HG02798 (cell line): ENCODE measurements at regions not wholly inside any gene's neighbourhood (a gene's known extent, or its start where the extent isn't known, plus 50 kb on each side); places are given as distances from the start of the nearest gene placed in this dataset.

Experiments
- ATAC-seq: cut with Tn5 transposase; IDR thresholded peaks from one replicate; pipeline ENCODE4 v1.9.1; 2021; ENCODE audit warnings: mild to moderate bottlenecking; ENCODE audit not compliant: unreplicated experiment, poor library complexity

DNA sequence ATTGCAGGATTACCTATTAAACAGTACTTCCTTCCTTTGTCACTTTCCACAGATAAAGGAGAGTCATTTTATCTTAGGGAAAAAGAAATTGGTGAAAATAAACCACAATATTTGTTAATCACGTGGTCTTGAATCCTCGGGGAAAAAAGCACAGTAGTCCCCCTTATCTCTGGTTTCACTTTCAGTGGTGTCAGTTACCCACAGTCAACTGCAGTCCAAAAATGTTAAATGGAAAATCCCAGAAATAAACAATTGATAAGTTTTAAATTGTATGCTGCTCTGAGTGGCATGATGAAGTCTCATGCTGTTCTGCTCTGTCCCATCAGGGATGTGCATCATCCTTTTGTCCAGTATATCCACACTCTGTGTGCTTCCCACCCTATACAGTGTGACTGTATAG, 405.2 kb upstream of the MPDZ start:
- no peak for ATAC-seq

DNA sequence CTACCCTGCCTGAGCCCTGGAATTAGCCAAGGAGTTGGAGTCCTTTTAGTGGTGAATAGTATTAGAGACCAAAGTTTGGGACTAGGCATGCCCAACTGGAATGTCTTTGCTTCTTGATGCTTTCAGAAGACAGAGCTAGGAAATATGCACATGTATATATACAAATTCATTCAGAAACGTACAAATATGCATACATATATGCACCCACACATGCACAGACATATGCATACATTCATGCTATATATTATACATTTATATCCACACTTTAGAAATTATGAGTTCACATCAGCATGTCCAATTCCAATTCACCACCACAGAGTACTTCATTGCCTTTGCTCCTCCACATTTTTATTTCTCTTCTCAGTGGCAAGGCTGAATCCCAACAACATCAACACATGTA, 398.3 kb upstream of the MPDZ start:
- ATAC-seq: no peak

DNA sequence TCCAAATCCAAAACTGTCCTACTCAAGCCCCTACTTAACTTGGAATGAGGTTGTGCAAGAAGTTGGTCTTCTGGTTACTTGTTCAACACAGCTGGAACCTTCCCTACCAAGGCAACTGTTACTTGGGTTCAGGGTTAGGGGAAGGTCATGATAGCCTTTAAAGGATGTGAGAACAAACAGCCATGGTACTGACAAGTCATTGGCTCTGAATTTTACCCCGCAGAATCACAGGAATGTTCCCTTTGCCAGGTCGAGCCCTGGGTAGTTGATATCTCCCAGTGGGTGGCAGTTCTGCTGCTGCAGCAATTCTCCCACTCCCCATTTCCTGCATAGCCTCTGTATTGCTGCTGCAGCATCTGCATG, 396.1 kb upstream of the MPDZ start:
- no peak for ATAC-seq

DNA sequence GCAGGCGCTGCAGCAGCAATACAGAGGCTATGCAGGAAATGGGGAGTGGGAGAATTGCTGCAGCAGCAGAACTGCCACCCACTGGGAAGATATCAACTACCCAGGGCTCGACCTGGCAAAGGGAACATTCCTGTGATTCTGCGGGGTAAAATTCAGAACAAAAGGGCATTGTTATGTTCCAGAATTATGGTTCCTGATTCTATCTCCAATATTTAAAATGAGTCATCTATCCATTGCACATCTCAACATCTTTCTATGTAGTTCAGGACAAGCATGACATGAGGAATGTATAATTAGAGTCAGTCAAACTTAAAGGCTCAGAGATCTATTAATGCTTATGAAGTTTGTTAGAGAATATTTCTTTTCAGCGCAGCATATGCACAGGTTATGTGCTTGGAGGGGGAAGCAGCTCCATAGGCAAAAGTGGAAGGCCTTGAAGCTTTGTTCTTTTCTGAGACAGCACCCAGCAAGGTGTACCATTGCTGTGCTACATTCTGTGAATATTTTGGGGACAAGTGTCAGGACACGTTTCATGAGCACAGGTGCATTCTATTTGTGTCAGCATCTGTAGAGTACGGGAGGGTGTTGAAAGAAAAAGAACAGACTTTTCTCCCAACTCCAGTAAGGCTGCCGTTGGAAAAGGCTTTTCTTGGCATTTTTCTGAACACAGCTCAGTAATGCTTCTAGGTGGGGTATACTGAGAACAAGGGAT, 395.6 kb upstream of the MPDZ start:
- no peak for ATAC-seq

DNA sequence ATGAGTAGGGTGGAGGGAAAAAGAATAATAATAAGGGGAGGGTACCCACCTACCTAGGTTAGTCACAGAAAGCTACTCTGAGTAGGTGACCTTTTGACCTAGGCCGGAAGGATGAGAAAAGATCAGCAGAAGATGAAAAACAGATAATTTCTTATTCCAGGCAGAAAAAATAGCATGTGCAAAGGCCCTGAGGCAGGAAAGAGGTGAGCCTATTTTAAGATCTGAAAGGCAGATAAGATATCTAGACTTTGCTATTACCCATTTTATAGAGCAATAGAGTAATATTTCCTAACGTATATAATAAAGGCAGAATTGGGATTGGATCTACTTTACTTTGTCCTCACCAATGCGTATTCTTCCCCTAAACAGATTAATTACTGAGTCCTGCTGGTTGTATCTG, 393.9 kb upstream of the MPDZ start:
- ATAC-seq: no peak

DNA sequence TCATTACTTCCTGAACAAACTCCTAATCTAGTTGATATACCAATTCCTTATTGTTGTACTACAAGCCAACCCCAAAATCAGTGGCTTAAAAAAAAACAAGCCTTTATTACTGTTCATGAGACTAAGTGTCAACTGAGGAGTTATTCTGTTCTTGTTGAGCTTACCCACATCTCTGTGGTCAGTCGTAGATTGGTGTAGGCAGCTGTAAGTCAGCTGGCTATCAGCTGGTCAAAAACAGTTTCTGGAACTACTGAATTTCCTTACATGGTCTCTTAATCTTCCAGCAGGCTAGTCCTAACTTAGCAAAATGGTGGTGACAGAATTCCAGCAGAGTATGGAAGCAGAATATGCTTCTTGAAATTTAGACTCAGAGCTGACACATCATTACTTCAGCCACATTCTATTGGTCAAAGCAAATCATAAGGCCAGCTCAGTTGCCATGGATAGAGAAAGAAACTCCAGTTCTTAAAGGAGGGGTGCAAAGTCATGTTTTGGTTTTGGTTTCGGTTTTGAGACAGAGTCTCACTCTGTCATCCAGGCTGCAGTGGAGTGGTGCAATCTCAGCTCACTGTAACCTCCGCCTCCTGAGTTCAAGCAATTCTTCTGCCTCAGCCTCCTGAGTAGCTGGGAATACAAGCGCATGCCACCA, 386.1 kb upstream of the MPDZ start:
- peak; percentile 64 for ATAC-seq

DNA sequence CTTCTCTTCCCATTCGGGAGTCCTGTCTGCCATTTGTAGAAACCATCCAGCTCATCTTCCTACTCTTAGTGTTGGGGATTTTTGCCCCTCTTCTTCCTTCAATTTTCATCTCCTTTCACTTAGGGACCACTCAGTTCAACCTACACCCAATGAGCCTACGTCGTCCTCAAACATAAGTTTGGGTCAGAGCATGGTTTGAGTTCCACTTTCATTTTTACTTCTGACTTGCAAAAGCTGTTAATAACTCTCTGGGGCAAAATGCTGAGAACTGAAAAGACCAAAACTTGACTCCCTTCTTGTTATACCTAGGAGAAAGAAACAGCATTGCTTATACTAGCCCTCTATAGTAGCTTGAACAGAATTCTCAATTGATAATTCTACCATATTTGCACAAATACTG, 381.5 kb upstream of the MPDZ start:
- peak; percentile 80 for ATAC-seq

DNA sequence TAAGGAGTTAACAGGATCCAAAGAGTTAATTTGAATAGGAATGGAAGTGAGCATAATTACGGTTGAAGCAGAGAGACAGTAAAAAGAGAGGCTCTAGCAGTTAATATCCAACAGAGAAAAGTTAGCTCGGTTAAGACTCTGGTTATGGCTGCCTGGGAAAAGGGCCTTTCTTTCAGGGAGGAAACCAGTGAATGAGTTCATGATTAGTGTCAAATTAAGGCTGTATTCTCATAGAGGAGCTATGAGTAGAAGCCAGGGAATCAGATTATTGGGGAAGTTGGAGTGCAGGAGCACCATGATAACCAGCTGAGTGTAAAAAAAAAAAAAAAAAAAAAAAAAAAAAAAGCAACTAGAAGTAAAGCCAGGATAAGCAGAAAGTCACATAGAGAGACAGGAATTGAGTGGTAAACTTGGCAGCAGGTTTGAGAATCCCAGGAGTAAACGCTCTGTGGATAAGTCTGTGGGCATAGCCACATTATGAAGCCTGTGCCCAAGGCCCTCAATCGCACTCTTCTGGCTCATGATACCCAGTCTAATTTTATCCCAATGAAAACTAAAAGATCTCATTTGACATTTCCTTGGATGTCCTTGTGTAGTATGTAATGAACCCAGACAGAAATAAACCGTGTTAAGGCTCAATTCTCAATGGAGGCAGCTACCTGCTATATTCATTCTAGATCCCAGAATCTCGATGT, 372.6 kb upstream of the MPDZ start:
- no peak for ATAC-seq

DNA sequence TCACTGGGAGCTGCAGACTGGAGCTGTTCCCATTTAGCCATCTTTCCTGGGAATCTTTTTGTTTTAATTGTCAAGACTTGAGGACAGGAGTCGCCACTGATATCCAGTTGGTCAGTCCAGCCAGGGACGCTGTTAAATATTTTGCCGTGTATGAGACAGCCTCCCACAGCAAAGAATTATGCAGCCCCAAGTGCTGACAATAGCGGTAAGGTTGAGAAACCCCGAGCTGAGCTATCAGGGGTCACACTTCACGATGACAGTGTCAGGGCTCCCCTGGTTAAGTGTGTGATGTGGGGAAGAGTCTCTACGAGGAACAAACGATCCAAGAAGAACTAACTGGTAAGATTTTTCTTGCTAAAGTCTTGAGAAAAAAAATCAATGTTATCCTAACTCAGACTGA, 372.0 kb upstream of the MPDZ start:
- ATAC-seq: no peak

DNA sequence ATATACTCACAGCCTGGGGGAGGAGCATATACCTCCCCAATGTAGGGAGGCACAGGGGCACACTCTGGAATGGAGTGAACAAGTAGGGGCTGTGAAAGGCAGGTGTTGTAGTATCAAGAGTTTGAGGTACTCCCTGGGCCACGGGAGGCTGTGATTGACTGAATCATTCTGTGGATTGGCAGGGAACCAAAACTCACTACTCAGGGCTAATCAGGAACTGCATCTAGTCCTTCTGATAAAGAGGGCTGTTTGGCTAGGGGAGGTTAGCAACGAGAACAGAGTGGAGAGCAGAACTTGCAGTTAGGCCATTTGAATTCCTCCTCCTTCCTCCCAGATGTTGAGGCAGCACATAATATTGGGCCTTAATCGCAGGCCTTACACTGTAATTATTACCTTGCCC, 369.2 kb upstream of the MPDZ start:
- ATAC-seq: no peak

DNA sequence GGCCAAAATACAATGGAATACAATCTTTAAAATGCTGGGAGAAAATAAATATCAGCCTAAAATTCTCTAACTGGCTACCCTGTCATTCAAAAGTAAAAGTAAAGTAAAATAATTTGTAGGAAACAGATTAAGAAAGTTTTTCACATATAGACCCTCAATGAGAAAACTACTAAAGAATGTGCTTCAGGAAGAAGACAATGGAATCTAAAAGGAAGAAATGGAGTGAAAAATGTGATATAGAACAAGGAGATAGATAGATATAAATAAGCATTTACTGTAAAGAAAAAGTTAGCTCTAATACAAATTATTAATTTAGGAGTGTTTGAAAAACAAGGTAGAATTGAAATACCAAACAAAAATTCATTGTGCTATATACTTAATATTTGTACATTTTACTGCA, 368.6 kb upstream of the MPDZ start:
- ATAC-seq: no peak

DNA sequence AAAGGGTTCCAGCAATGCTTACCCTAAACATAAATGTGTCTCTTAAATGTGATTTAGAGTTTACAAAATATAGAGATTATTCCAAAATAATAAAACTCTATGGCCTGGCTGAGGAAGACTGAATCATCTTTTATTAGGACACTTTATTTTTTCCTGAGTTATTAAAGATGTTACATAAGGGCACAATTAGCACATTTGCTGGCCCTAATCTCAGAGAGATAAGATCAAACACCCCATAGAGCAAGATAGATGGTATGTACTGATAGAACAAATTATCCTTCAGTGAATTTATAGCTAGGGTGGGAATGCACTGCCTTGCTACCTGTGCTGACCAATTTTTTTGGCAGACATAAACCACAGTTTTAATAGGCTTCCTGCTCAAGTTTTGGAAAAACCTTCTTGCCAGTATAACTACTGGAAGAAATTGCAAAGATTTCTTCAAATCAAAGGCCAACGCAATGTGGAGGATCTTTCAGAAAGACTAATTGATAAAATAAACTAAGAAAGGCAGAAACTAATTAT, 367.1 kb upstream of the MPDZ start:
- ATAC-seq: no peak

DNA sequence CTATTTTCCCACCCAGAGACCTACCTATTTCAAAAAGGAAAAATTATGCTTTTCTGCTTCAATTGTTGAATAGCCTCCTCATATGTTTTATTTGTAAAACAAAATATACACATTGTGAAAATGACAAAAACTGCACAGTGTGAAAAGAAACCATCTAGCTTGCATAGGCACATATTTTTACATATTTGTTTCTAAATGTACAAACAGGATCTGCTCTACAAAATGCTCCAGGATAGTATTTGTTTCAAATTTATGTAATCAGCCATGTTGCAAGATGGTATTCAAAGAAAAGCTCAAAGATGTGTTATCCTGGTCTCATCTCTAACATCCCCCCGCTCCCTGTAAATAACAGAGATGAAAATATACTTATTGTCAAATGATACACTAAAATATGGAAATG, 366.1 kb upstream of the MPDZ start:
- no peak for ATAC-seq

DNA sequence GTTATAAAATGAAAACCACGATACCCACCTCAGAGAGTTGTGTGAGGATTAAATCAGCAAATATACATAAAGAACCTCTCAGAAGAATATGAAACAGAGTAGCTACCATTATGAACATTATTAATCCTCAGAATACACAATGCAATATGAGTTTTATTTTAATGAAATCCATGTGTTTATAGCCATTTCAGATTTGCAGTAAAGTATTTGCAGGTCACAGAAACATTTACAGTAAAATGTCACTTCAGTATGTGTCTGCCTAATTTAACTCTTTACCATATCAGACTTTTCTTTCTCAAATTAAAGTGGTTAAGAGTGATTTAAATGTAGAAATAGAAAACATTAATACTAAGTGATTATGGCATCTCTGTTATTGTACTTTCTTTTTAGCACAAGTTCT, 365.2 kb upstream of the MPDZ start:
- ATAC-seq: no peak

DNA sequence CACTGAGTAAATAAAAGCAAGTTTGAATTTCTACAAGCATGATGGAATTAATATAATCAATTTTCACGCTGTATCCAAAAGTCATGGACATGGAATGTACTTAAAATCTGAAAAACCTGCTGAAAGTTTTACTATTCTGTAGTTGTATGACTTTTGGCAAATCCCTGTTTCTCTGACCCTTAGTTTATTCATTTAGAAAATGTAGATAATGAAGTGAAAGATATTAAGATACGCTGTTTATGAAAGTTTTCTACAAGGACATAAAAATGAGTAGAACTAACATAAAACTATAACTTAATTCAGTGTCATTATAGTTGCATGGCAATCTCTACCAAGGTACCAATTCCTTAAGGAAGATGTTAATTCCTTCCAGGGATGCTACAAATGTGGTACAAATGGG, 363.2 kb upstream of the MPDZ start:
- no peak for ATAC-seq

DNA sequence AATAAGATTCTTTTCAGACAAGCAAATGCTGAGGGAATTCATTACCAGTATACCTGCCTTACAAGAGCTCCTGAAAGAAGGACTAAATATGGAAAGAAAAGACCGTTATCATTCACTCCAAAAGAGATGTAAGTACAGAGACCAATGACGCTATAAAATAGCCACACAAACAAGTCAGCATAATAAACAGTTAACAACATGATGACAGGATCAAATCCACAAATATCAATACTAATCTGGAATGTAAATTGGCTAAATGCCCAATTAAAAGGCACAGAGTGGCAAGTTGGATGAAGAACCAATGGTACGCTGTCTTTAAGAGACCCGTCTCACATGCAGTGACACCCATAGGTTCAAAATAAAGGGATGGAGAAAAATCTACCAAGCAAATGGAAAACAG, 349.6 kb upstream of the MPDZ start:
- no peak for ATAC-seq

DNA sequence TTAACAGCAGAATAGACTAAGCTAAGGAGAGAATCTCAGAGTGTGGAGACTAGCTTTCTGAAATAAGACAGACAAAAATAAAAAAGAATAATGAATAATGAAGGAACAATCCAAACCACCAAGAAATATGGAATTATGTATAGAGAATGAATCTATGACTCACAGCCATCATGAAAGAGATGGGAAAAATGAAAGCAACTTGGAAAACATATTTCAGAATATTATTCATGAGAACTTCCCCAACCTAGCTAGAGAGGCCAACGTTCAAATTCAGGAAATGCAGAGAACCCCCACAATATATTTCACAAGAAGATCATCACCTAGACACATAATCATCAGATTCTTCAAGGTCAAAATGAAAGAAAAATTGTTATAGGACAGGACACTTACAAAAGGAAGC, 349.0 kb upstream of the MPDZ start:
- ATAC-seq: no peak

DNA sequence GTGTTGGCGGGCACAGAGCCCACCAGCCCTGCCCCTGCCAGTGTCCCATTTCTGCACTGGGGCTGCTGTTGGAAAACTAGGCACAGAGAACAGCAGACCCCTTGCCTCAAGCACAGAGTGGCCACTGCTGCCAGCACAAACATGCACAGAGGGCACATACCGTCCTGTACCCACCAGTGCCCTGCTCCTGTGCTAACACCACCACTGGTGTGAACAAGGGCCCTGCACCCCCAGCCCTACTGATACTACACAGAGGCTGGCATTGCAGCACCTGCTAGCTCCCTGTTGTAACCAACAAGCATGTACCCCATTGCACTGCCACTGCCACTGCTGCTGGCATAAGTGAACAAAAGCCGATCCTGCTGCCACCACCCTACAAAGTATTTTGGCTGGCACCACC, 348.0 kb upstream of the MPDZ start:
- no peak for ATAC-seq

DNA sequence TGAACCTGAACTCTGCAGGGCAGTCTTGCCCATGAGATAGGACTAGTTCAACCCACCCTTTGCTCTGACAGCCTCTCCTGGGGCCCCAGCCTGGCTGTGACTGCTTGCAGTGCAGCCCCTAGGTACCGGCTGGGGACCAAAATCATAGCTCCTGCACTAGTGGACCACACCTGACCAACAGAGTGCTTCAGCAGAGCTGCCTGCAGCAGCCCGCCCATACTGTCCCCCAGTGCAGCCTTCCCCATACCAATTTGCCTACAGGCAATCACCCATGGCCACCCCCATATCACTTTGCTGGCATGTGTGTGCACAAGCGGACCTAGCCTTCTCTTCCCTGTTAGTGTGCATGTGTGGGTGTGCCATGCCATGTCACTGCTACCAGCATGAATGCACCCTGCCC, 347.6 kb upstream of the MPDZ start:
- no peak for ATAC-seq

DNA sequence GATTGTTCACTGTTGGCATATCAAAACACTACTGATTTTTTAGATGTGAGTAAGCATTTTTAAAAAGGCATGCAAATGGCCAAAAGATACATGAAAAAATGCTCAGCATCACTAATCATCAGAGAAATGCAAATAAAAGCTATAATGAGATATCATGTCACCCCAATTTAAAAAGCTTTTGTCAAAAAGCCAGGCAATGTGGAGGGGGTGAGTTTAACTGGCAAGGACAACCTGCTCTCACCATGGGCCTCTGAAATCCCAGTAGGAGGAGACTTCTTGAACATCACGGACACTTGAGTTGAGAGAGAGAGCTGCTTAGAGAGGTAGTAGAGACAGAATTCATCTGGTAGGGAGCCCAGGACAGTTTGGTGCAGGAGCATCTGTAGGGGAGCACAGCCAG, 347.1 kb upstream of the MPDZ start:
- no peak for ATAC-seq

DNA sequence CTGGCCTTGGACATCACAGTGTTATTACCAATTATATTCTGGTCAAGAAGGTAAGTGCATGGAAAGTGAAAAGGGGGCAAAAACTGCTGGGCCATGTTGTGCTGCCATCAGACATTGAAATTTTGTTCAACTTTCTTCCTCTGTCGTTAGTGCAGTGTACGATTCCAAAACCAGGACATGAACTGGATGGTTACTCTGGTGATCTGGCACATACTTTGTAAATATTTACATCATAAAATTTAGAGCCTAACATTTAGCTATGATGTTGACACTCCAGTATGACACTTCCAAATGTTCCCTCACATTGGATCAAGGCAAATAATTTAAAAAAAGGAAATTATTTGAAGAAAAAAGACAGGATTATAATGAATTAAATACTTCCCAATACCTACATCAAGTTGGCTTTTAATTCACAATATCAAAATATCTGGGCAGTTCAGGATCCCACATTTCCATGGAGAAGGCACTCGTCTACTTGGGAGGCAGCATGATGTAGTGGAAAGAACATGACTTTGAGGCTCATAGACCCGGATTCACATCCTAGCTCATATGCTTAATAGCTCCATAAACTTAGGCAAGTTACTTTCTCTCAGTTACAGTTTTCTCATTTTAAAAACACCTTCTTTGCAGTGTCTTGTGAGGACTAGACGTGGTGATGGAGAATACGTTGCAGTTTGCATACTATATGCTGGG, 342.5 kb upstream of the MPDZ start:
- ATAC-seq: no peak
